HEK293 (cell line): ENCODE measurements at regions not wholly inside any gene's neighbourhood (a gene's known extent, or its start where the extent isn't known, plus 50 kb on each side); places are given as distances from the start of the nearest gene placed in this dataset.

Experiments used
- GLI4 ChIP-seq: fragments of 450-650 bp; formaldehyde crosslinking; IDR thresholded peaks from 2 replicates; pipeline ENCODE4 v1.5.1; 2016; ENCODE audit warnings: missing biosample characterization, missing genetic modification characterization
- SP2 ChIP-seq: fragments of 450-650 bp; formaldehyde crosslinking; IDR thresholded peaks from 2 replicates; pipeline ENCODE4 v1.5.1; 2016; ENCODE audit warnings: missing biosample characterization, missing genetic modification characterization
- ZBTB8A ChIP-seq: fragments of 450-650 bp; formaldehyde crosslinking; IDR thresholded peaks from 2 replicates; pipeline ENCODE4 v1.5.1; 2016; ENCODE audit warnings: missing biosample characterization, missing genetic modification characterization
- ZNF10 ChIP-seq: fragments of 450-650 bp; formaldehyde crosslinking; IDR thresholded peaks from 2 replicates; pipeline ENCODE4 v1.5.1; 2017; ENCODE audit warnings: missing biosample characterization, missing genetic modification characterization
- ZNF274 ChIP-seq, 2 experiments: fragments of 200-500 bp in 1 of 2; fragments of 450-650 bp in 1 of 2; sonication (Bioruptor generic) in 1 of 2; formaldehyde crosslinking in 1 of 2; IDR thresholded peaks; 2 replicates each; pipeline versions ENCODE4 v1.5.1 to v1.6.1; 2014 to 2016; ENCODE audit warnings: borderline replicate concordance in 1 of 2, inconsistent platforms in 1 of 2, low read length in 1 of 2, missing biosample characterization in 1 of 2, missing genetic modification characterization in 1 of 2
- ZNF658 ChIP-seq: fragments of 450-650 bp; formaldehyde crosslinking; IDR thresholded peaks from 2 replicates; pipeline ENCODE4; 2016; ENCODE audit warnings: missing biosample characterization, missing genetic modification characterization
- TF ChIP-seq, protein P1 (sequence below): fragments of 450-650 bp; formaldehyde crosslinking; IDR thresholded peaks from 2 replicates; pipeline ENCODE4 v1.5.1; 2016; ENCODE audit warnings: missing biosample characterization, missing genetic modification characterization
- TF ChIP-seq, protein P2 (sequence below): fragments of 450-650 bp; formaldehyde crosslinking; IDR thresholded peaks from 2 replicates; pipeline ENCODE4 v1.5.1; 2017; ENCODE audit warnings: missing biosample characterization, missing genetic modification characterization

DNA sequence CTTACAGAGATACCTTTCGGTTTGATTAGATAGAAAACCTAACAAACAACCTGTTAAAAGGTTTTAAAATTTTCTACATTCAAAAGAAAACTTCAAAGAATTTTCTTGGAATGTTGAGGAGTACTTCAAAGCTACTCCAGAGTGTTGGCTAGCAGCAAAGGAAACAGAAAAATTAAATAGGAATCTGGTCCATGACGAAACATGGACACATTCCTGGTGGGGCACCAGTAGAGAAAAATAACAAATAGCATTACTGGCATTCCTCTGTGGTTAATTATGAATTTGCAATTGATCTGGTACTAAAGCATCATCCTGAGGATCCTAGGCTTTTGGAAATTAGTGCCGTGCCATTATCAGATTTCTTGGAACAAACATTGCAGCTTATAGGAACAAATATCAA lies 59.5 kb upstream of the DPPA4 start:
- TF ChIP-seq ZNF10 (no peak), GLI4 (tag by site-specific recombination) (no peak), ZNF658 (tag by site-specific recombination) (no peak), ZNF274 (IDR thresholded peaks at IDR 0.05; ENCODE audit: low read length) (no peak), ZNF274 (tag by site-specific recombination; IDR thresholded peaks at IDR 0.05; ENCODE audit: borderline replicate concordance) (no peak), ZBTB8A (tag by site-specific recombination) (no peak), SP2 (no peak)
- TF ChIP-seq, protein P1, sequence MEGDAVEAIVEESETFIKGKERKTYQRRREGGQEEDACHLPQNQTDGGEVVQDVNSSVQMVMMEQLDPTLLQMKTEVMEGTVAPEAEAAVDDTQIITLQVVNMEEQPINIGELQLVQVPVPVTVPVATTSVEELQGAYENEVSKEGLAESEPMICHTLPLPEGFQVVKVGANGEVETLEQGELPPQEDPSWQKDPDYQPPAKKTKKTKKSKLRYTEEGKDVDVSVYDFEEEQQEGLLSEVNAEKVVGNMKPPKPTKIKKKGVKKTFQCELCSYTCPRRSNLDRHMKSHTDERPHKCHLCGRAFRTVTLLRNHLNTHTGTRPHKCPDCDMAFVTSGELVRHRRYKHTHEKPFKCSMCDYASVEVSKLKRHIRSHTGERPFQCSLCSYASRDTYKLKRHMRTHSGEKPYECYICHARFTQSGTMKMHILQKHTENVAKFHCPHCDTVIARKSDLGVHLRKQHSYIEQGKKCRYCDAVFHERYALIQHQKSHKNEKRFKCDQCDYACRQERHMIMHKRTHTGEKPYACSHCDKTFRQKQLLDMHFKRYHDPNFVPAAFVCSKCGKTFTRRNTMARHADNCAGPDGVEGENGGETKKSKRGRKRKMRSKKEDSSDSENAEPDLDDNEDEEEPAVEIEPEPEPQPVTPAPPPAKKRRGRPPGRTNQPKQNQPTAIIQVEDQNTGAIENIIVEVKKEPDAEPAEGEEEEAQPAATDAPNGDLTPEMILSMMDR (tag by site-specific recombination), result no peak
- TF ChIP-seq, protein P2, sequence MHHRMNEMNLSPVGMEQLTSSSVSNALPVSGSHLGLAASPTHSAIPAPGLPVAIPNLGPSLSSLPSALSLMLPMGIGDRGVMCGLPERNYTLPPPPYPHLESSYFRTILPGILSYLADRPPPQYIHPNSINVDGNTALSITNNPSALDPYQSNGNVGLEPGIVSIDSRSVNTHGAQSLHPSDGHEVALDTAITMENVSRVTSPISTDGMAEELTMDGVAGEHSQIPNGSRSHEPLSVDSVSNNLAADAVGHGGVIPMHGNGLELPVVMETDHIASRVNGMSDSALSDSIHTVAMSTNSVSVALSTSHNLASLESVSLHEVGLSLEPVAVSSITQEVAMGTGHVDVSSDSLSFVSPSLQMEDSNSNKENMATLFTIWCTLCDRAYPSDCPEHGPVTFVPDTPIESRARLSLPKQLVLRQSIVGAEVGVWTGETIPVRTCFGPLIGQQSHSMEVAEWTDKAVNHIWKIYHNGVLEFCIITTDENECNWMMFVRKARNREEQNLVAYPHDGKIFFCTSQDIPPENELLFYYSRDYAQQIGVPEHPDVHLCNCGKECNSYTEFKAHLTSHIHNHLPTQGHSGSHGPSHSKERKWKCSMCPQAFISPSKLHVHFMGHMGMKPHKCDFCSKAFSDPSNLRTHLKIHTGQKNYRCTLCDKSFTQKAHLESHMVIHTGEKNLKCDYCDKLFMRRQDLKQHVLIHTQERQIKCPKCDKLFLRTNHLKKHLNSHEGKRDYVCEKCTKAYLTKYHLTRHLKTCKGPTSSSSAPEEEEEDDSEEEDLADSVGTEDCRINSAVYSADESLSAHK (tag by site-specific recombination), result no peak
